DND-41 (cell line): ENCODE measurements at regions not wholly inside any gene's neighbourhood (a gene's known extent, or its start where the extent isn't known, plus 50 kb on each side); places are given as distances from the start of the nearest gene placed in this dataset.

Source experiments
- ATAC-seq: fragments of 200-7000 bp; cut with Tn5 transposase; 3 replicates; pipeline ENCODE4 v1.9.1; 2021; ENCODE audit warnings: low read depth; ENCODE audit not compliant: insufficient read depth
- DNase-seq: peaks from one replicate; pipeline ENCODE4 v3.0.0-alpha.2; 2020
- H2AFZ ChIP-seq: 2 replicates; pipeline ENCODE4 v1.6.0; 2012; ENCODE audit warnings: low read depth, low read length
- H3K27ac ChIP-seq: 2 replicates; pipeline ENCODE4 v1.5.1; 2012; ENCODE audit warnings: low read length, inconsistent platforms
- H3K27me3 ChIP-seq: fragments of 200-600 bp; sonication (generic); 2 replicates; pipeline ENCODE4 v1.6.0; 2012; ENCODE audit warnings: low read length, mild to moderate bottlenecking, inconsistent platforms; ENCODE audit not compliant: insufficient read depth, poor library complexity
- H3K36me3 ChIP-seq: 2 replicates; pipeline ENCODE4 v1.5.1; 2012; ENCODE audit warnings: low read length, inconsistent platforms; ENCODE audit not compliant: insufficient read depth
- H3K4me1 ChIP-seq: 2 replicates; pipeline ENCODE4 v1.5.1; 2012; ENCODE audit warnings: mild to moderate bottlenecking, low read length; ENCODE audit not compliant: insufficient read depth
- H3K4me2 ChIP-seq: 2 replicates; pipeline ENCODE4 v1.6.0; 2012; ENCODE audit warnings: mild to moderate bottlenecking, moderate library complexity, low read length, inconsistent platforms; ENCODE audit not compliant: insufficient read depth
- H3K4me3 ChIP-seq, 2 experiments: fragments of 200-600 bp in 1 of 2; shearing (Covaris generic) in 1 of 2; 2 replicates each; pipeline ENCODE4 v1.5.1; 2012 to 2016; ENCODE audit warnings: inconsistent platforms in 2 of 2, low read length in 2 of 2, mild to moderate bottlenecking in 2 of 2, low read depth in 1 of 2, moderate library complexity in 1 of 2
- H3K79me2 ChIP-seq: 2 replicates; pipeline ENCODE4 v1.6.0; 2012; ENCODE audit warnings: low read length, inconsistent platforms; ENCODE audit not compliant: insufficient read depth
- H3K9ac ChIP-seq: 2 replicates; pipeline ENCODE4 v1.6.0; 2012; ENCODE audit warnings: low read depth, mild to moderate bottlenecking, inconsistent platforms, low read length, moderate library complexity
- H3K9me3 ChIP-seq: 2 replicates; pipeline ENCODE4 v1.5.1; 2012; ENCODE audit warnings: low read length, moderate library complexity, mild to moderate bottlenecking, inconsistent platforms; ENCODE audit not compliant: insufficient read depth, severe bottlenecking
- H4K20me1 ChIP-seq: 2 replicates; pipeline ENCODE4 v1.6.0; 2012; ENCODE audit warnings: low read length; ENCODE audit not compliant: insufficient read depth
- CTCF ChIP-seq: IDR thresholded peaks from 2 replicates; pipeline ENCODE4 v1.5.1; 2012; ENCODE audit warnings: borderline replicate concordance, low read length, moderate library complexity, mild to moderate bottlenecking; ENCODE audit not compliant: poor library complexity, severe bottlenecking; ENCODE audit errors: extremely low read depth
- EZH2 ChIP-seq: IDR thresholded peaks from 3 replicates; pipeline ENCODE4 v1.6.1; 2012; ENCODE audit warnings: borderline replicate concordance, low read depth, mild to moderate bottlenecking, moderate library complexity, low read length, inconsistent platforms; ENCODE audit not compliant: severe bottlenecking

- ATAC-seq (no peak), DNase-seq (no peak)
- Histone ChIP-seq H3K4me2 (no peak overlapping the region), H3K4me1 (no peaks in the 10 kb centered on the region), H3K79me2 (no peaks in the 10 kb centered on the region), H4K20me1 (no peaks in the 10 kb centered on the region), H3K9ac (no peak overlapping the region), H3K4me3 (no peak overlapping the region), H3K9me3 (no peaks in the 10 kb centered on the region), H3K36me3 (no peaks in the 10 kb centered on the region), H3K27me3 (no peaks in the 10 kb centered on the region), H2AFZ (no peak overlapping the region), H3K27ac (no peak overlapping the region)
- TF ChIP-seq CTCF (no peak), EZH2 (no peak)
Observed at GRCh38 chr4:34932591-34932990, 1311.7 kb downstream of the ARAP2 start.

GRCh38 chr4:34935739-34936138, 1308.6 kb downstream of the ARAP2 start:
- TF ChIP-seq EZH2 (no peak), CTCF (no peak)
- Histone ChIP-seq H3K36me3 (no peaks in the 10 kb centered on the region), H3K4me1 (no peaks in the 10 kb centered on the region), H3K9ac (no peak overlapping the region), H3K79me2 (no peaks in the 10 kb centered on the region), H3K27me3 (no peaks in the 10 kb centered on the region), H3K27ac (no peak overlapping the region), H4K20me1 (no peaks in the 10 kb centered on the region), H2AFZ (no peak overlapping the region), H3K4me3 (no peak overlapping the region), H3K4me2 (no peak overlapping the region), H3K9me3 (no peaks in the 10 kb centered on the region)
- no peak for ATAC-seq
- DNase-seq: no peak

- DNase-seq (no peak), ATAC-seq (no peak)
Observed at GRCh38 chr4:34939073-34939472, 1305.2 kb downstream of the ARAP2 start.

More at GRCh38 chr4:34939073-34939472, 1305.2 kb downstream of the ARAP2 start:
- TF ChIP-seq EZH2 (no peak), CTCF (no peak)
- no peaks in the 10 kb centered on the region for H3K36me3 ChIP-seq
- H3K79me2 ChIP-seq: no peaks in the 10 kb centered on the region
- no peaks in the 10 kb centered on the region for H3K4me1 ChIP-seq
- no peaks in the 10 kb centered on the region for H3K27me3 ChIP-seq
- no peak overlapping the region for H3K4me2 ChIP-seq
- H3K9ac ChIP-seq: no peak overlapping the region
- no peaks in the 10 kb centered on the region for H3K9me3 ChIP-seq
- H3K27ac ChIP-seq: no peak overlapping the region
- H2AFZ ChIP-seq: no peak overlapping the region
- H4K20me1 ChIP-seq: no peaks in the 10 kb centered on the region
- H3K4me3 ChIP-seq: no peak overlapping the region
